ENCODE measurements at regions not wholly inside any gene's neighbourhood (a gene's known extent, or its start where the extent isn't known, plus 50 kb on each side); places are given as distances from the start of the nearest gene placed in this dataset.
"Not testable (repeated sequence)": the region's sequence is repeated elsewhere in the genome, so short reads cannot be mapped to it uniquely, and the experiment has no call there.

GRCh38 chr9:30201024-30201423, 2183.4 kb upstream of the ACO1 start:
- no peak for DNase-seq
- H3K27me3 ChIP-seq (ENCODE audit: control insufficient read depth, insufficient read depth, low read length), result no peaks in the 10 kb centered on the region
- no peaks in the 10 kb centered on the region for H3K36me3 ChIP-seq (replicated peaks; ENCODE audit: control insufficient read depth, insufficient read depth, low read length)
- H3K4me3 ChIP-seq (ENCODE audit: insufficient read depth, low read depth, low read length), result no peak overlapping the region

- DNase-seq, result no peak
Observed at GRCh38 chr9:30235068-30235467, 2149.4 kb upstream of the ACO1 start.

GRCh38 chr9:30235564-30235963, 2148.9 kb upstream of the ACO1 start:
- Histone ChIP-seq H3K27me3 (ENCODE audit: control insufficient read depth, insufficient read depth, low read length) (no peaks in the 10 kb centered on the region), H3K4me3 (ENCODE audit: insufficient read depth, low read depth, low read length) (no peak overlapping the region), H3K36me3 (replicated peaks; ENCODE audit: control insufficient read depth, insufficient read depth, low read length) (no peaks in the 10 kb centered on the region)
- DNase-seq, result no peak

More at GRCh38 chr9:30235068-30235467, 2149.4 kb upstream of the ACO1 start:
- Histone ChIP-seq H3K36me3 (replicated peaks; ENCODE audit: control insufficient read depth, insufficient read depth, low read length) (no peaks in the 10 kb centered on the region), H3K27me3 (ENCODE audit: control insufficient read depth, insufficient read depth, low read length) (no peaks in the 10 kb centered on the region), H3K4me3 (ENCODE audit: insufficient read depth, low read depth, low read length) (no peak overlapping the region)

GRCh38 chr9:30239878-30240277, 2144.6 kb upstream of the ACO1 start:
- no peak for DNase-seq
- Histone ChIP-seq H3K4me3 (ENCODE audit: insufficient read depth, low read depth, low read length) (no peak overlapping the region), H3K36me3 (replicated peaks; ENCODE audit: control insufficient read depth, insufficient read depth, low read length) (no peaks in the 10 kb centered on the region), H3K27me3 (ENCODE audit: control insufficient read depth, insufficient read depth, low read length) (no peaks in the 10 kb centered on the region)

- no peak for DNase-seq
- H3K4me3 ChIP-seq (ENCODE audit: insufficient read depth, low read depth, low read length), result no peak overlapping the region
- no peaks in the 10 kb centered on the region for H3K27me3 ChIP-seq (ENCODE audit: control insufficient read depth, insufficient read depth, low read length)
- no peaks in the 10 kb centered on the region for H3K36me3 ChIP-seq (replicated peaks; ENCODE audit: control insufficient read depth, insufficient read depth, low read length)
Observed at GRCh38 chr9:30243467-30243866, 2141.0 kb upstream of the ACO1 start.

- Histone ChIP-seq H3K36me3 (replicated peaks; ENCODE audit: control insufficient read depth, insufficient read depth, low read length) (no peaks in the 10 kb centered on the region), H3K4me3 (ENCODE audit: insufficient read depth, low read depth, low read length) (no peak overlapping the region), H3K27me3 (ENCODE audit: control insufficient read depth, insufficient read depth, low read length) (no peaks in the 10 kb centered on the region)
- no peak for DNase-seq
Observed at GRCh38 chr9:30244877-30245276, 2139.6 kb upstream of the ACO1 start.

GRCh38 chr9:30250872-30251271, 2133.6 kb upstream of the ACO1 start:
- Histone ChIP-seq H3K27me3 (ENCODE audit: control insufficient read depth, insufficient read depth, low read length) (no peaks in the 10 kb centered on the region), H3K36me3 (replicated peaks; ENCODE audit: control insufficient read depth, insufficient read depth, low read length) (no peaks in the 10 kb centered on the region), H3K4me3 (ENCODE audit: insufficient read depth, low read depth, low read length) (no peak overlapping the region)
- DNase-seq, result no peak

- no peak for DNase-seq
- Histone ChIP-seq H3K27me3 (ENCODE audit: control insufficient read depth, insufficient read depth, low read length) (no peaks in the 10 kb centered on the region), H3K36me3 (replicated peaks; ENCODE audit: control insufficient read depth, insufficient read depth, low read length) (no peaks in the 10 kb centered on the region), H3K4me3 (ENCODE audit: insufficient read depth, low read depth, low read length) (no peak overlapping the region)
Observed at GRCh38 chr9:30258094-30258493, 2126.3 kb upstream of the ACO1 start.

GRCh38 chr9:30280229-30280900, 2104.1 kb upstream of the ACO1 start:
- Histone ChIP-seq H3K4me3 (ENCODE audit: insufficient read depth, low read depth, low read length) (no peak overlapping the region), H3K36me3 (replicated peaks; ENCODE audit: control insufficient read depth, insufficient read depth, low read length) (no peaks in the 10 kb centered on the region), H3K27me3 (ENCODE audit: control insufficient read depth, insufficient read depth, low read length) (no peaks in the 10 kb centered on the region)
- no peak for DNase-seq

GRCh38 chr9:30289435-30289834, 2095.0 kb upstream of the ACO1 start:
- DNase-seq, result no peak
- no peaks in the 10 kb centered on the region for H3K27me3 ChIP-seq (ENCODE audit: control insufficient read depth, insufficient read depth, low read length)
- H3K36me3 ChIP-seq (replicated peaks; ENCODE audit: control insufficient read depth, insufficient read depth, low read length), result no peaks in the 10 kb centered on the region
- H3K4me3 ChIP-seq (ENCODE audit: insufficient read depth, low read depth, low read length), result no peak overlapping the region

- not testable (repeated sequence) for H3K4me3 ChIP-seq (ENCODE audit: insufficient read depth, low read depth, low read length); DNase-seq; H3K27me3 ChIP-seq (ENCODE audit: control insufficient read depth, insufficient read depth, low read length); H3K36me3 ChIP-seq (replicated peaks; ENCODE audit: control insufficient read depth, insufficient read depth, low read length)
Observed at GRCh38 chr9:30292026-30292425, 2092.4 kb upstream of the ACO1 start.

- Histone ChIP-seq H3K36me3 (replicated peaks; ENCODE audit: control insufficient read depth, insufficient read depth, low read length) (no peaks in the 10 kb centered on the region), H3K27me3 (ENCODE audit: control insufficient read depth, insufficient read depth, low read length) (no peaks in the 10 kb centered on the region), H3K4me3 (ENCODE audit: insufficient read depth, low read depth, low read length) (no peak overlapping the region)
- no peak for DNase-seq
Observed at GRCh38 chr9:30293231-30293630, 2091.2 kb upstream of the ACO1 start.

- DNase-seq, result no peak
- H3K27me3 ChIP-seq (ENCODE audit: control insufficient read depth, insufficient read depth, low read length), result no peaks in the 10 kb centered on the region
- H3K4me3 ChIP-seq (ENCODE audit: insufficient read depth, low read depth, low read length), result no peak overlapping the region
- H3K36me3 ChIP-seq (replicated peaks; ENCODE audit: control insufficient read depth, insufficient read depth, low read length), result no peaks in the 10 kb centered on the region
Observed at GRCh38 chr9:30299126-30299780, 2085.2 kb upstream of the ACO1 start.

GRCh38 chr9:30301271-30301963, 2083.0 kb upstream of the ACO1 start:
- no peaks in the 10 kb centered on the region for H3K36me3 ChIP-seq (replicated peaks; ENCODE audit: control insufficient read depth, insufficient read depth, low read length)
- no peak for DNase-seq

GRCh38 chr9:30310711-30311110, 2073.7 kb upstream of the ACO1 start:
- no peaks in the 10 kb centered on the region for H3K27me3 ChIP-seq (ENCODE audit: control insufficient read depth, insufficient read depth, low read length)
- no peaks in the 10 kb centered on the region for H3K36me3 ChIP-seq (replicated peaks; ENCODE audit: control insufficient read depth, insufficient read depth, low read length)
- no peak overlapping the region for H3K4me3 ChIP-seq (ENCODE audit: insufficient read depth, low read depth, low read length)
- DNase-seq, result no peak

More at GRCh38 chr9:30301271-30301963, 2083.0 kb upstream of the ACO1 start:
- H3K4me3 ChIP-seq (ENCODE audit: insufficient read depth, low read depth, low read length), result no peak overlapping the region
- H3K27me3 ChIP-seq (ENCODE audit: control insufficient read depth, insufficient read depth, low read length), result no peaks in the 10 kb centered on the region
